Right ventricle myocardium inferior (tissue), 1 donor: ENCODE measurements at regions not wholly inside any gene's neighbourhood (a gene's known extent, or its start where the extent isn't known, plus 50 kb on each side); places are given as distances from the start of the nearest gene placed in this dataset.

ENCODE experiments used
- ATAC-seq: fragments of 200-7000 bp; cut with Tn5 transposase; one replicate; pipeline ENCODE4 v1.9.1; 2020; ENCODE audit warnings: mild to moderate bottlenecking, moderate library complexity
- DNase-seq: peaks from one replicate; pipeline ENCODE4 v3.0.0; 2021; ENCODE audit errors: missing footprints
- intact Hi-C: fragments of 100-400 bp; cut with DNase I; formaldehyde crosslinking; loops from one replicate; pipeline ENCODE4 v1.11.0; 2022
- donor health status: DM: no; HTN: yes; CAD: no; lungs with severe emphysema.

GRCh38 chr1:213371525-213371846 is 320.4 kb downstream of the RPS6KC1 start:
- DNase-seq = no peak
- intact Hi-C loops = no loop called here
- no peak for ATAC-seq

- DNase-seq (no peak), ATAC-seq (no peak)
- intact Hi-C loops = no loop called here
These were observed 321.0 kb downstream of the RPS6KC1 start for GRCh38 chr1:213371847-213372619.

GRCh38 chr1:213374369-213374768 is 323.3 kb downstream of the RPS6KC1 start:
- intact Hi-C loops = loop anchor here (2.0 kb wide), 1 partner anchor 608 kb away; no protein-coding TSS in a partner anchor
- ATAC-seq (peak; percentile 71), DNase-seq (no peak)

GRCh38 chr1:213375002-213375401 is 324.0 kb downstream of the RPS6KC1 start:
- ATAC-seq (no peak), DNase-seq (no peak)
- intact Hi-C loops = loop anchor here (2.0 to 5.0 kb wide), 2 partner anchors 608 to 747 kb away; no protein-coding TSS in a partner anchor

DNA sequence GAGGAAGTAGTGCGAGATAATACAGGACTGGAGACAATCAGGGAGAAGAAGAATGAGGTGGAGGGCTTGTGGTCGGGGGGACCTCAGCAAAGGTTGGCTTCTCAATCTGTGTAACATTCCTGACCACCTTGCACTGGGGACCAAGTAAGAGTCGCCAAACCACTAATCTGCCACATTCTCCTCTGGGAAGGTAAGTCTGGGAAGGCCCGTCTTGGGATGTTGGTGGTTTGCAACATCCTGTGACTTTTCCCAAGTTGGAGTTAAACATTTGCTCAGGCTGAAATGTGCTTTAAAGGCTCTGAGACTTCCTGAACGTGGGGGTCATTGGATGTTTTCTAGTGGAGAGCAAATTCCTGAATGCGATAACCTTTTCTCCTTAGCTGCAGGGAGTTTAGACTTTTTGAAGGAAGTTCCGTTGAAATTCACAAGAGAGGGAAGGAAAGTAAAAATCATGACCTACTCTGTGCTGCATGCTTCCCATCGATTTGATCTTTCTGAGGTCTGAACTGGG is 325.9 kb downstream of the RPS6KC1 start:
- intact Hi-C loops = loop anchor here (5.0 kb wide), 1 partner anchor 745 kb away; no protein-coding TSS in a partner anchor
- DNase-seq = no peak
- no peak for ATAC-seq

DNA sequence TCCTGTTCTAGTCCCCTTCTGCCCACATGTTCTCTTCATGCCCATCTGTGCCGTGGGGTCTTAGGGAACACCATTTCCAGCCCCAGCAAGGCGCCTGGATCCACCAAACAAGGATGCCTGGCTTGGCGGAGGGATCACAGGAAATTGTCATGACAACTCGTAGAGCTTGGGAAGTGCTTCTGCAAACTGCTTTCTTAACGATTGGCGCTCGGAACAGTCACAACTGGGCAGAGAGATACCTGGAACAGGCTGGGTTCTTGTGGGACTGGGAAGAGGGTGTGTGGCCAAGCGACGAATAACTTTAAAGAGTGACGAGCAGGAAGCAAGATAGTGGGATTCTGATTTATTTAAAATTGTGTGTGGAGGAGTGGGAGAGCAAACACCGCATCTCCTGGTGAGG is 329.8 kb downstream of the RPS6KC1 start:
- intact Hi-C loops = loop anchor here (2.0 kb wide), 1 partner anchor 18 kb away; no protein-coding TSS in a partner anchor
- ATAC-seq = no peak

GRCh38 chr1:213381572-213382084 is 330.6 kb downstream of the RPS6KC1 start:
- ATAC-seq = peak; percentile 88
- intact Hi-C loops = loop anchor here (2.0 kb wide), 1 partner anchor 17 kb away; no protein-coding TSS in a partner anchor
- peak; percentile 81 for DNase-seq

More for the DNA sequence above, 329.8 kb downstream of the RPS6KC1 start:
- DNase-seq = no peak

- no peak for ATAC-seq
- intact Hi-C loops = no loop called here
These were observed 332.4 kb downstream of the RPS6KC1 start for GRCh38 chr1:213383465-213383864.

DNA sequence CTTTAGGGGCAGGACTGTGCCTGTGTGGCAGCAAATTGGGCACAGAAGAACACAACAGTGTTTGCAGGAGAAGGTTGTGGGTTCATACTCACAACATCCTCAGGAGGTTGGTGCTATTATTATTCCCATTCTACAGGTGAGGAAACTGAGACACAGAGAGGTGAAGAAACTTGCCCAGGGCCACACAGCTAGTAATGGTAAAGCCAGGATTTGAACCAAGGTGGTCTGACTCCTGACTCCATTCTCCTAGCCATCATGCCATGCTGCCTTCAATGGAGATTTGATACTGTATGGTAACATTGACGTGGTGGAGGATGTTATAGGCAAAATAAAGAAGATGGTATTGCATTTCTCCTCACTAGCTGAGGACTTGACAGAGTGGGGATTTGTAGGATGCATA is 334.2 kb downstream of the RPS6KC1 start:
- DNase-seq = no peak
- ATAC-seq = no peak
- intact Hi-C loops = loop anchor here (5.0 kb wide), 1 partner anchor 87 kb away; no protein-coding TSS in a partner anchor

More at GRCh38 chr1:213383465-213383864, 332.4 kb downstream of the RPS6KC1 start:
- DNase-seq = no peak

DNA sequence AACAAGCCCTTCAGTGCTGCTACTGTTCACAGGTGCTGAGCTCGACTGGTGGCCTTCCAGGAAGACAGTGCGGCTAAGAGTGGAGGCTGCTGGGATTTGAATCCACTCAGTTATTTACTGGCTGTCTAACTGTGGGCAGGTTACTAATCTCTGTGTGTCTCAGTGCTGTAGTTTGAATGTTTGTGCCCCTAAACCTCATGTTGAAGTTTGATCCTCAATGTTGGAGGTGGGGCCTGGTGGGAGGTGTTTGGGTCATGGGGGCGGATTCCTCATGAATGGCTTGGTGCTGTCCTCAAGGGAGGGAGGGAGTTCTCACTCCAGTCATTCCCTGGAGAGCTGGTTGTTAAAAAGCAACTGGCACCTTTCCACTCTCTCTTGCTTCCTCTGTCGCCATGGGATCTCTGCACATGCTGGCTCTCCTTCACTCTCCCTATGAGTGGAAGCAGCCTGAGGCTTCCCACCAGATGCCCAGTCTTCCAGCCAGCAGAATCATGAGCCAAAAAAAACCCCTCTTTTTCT is 334.8 kb downstream of the RPS6KC1 start:
- intact Hi-C loops = loop anchor here (5.0 kb wide), 1 partner anchor 86 kb away; no protein-coding TSS in a partner anchor
- DNase-seq (no peak), ATAC-seq (no peak)

- intact Hi-C loops = loop anchor here (5.0 kb wide), 1 partner anchor 85 kb away; no protein-coding TSS in a partner anchor
- ATAC-seq = no peak
- no peak for DNase-seq
These were observed 336.5 kb downstream of the RPS6KC1 start for GRCh38 chr1:213387380-213388015.

- intact Hi-C loops = loop anchor here (5.0 kb wide), 1 partner anchor 84 kb away; no protein-coding TSS in a partner anchor
- ATAC-seq (no peak), DNase-seq (no peak)
These were observed 337.2 kb downstream of the RPS6KC1 start for GRCh38 chr1:213388199-213388598.

- peak; percentile 55 for ATAC-seq
- intact Hi-C loops = loop anchor here (5.0 kb wide), 1 partner anchor 83 kb away; no protein-coding TSS in a partner anchor
- DNase-seq = no peak
These were observed 338.1 kb downstream of the RPS6KC1 start for GRCh38 chr1:213389061-213389581.

- intact Hi-C loops = no loop called here
- ATAC-seq (no peak), DNase-seq (no peak)
These were observed 340.4 kb downstream of the RPS6KC1 start for GRCh38 chr1:213391445-213391844.

DNA sequence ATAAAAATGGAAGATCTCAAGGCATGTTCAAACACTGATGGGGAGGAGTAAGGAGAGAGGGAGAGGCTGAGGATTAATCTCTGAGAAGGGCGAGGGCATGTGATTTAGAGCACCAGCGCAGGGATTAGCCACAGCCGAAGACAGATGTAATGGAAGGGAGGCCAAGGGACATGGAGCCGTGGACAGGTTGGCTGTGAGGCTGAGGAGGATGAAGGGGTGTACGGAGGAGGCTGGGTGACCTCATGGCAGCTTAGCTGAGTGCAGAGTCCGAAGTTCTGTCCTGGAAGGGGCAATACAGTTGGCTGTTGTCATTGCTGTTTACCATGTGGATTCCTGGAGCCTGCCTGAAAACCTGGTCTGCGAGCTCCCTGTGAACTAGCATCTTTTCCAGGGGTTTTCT is 342.8 kb downstream of the RPS6KC1 start:
- no peak for ATAC-seq
- intact Hi-C loops = no loop called here
- no peak for DNase-seq

DNA sequence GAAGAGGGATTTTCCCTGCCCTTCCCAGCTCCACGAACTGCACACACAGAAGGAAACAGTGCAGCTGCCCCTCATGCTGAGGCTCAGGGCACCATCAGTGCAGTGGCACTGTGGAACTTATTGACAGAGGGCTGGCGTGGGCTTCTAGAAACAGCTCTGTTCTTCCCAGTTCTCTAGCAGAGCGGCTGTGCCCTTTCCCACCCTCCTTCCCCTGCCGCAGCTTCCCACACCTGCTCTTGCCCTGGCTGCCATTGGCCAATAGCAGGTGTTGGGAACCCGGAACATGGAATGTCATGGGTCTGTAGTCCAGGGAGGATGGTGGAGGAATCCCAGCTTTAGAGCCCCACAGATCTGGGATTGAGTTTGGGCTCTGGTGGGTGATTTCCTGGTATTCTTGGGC is 343.8 kb downstream of the RPS6KC1 start:
- ATAC-seq (no peak), DNase-seq (no peak)
- intact Hi-C loops = no loop called here

DNA sequence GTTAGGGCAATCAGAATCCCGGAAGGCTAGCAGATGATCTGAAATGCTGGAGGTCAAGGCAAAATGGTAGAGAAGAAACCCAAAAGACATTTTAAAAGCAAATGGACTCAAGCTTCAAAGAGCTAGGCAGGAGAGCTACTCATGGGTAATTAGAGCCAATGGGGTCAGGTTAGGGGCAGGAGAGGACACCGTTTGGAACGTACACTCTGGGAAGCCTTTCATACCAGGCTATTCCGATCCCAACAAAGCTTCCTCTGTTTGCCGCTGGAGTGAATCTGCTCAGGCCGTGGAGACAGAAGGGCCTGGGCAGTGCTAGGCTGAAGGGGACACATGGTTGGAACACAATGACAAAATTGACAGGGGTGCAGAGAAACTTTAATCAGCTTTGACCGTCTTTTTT is 346.6 kb downstream of the RPS6KC1 start:
- DNase-seq (no peak), ATAC-seq (no peak)
- intact Hi-C loops = loop anchor here (2.0 kb wide), 1 partner anchor 17 kb away; no protein-coding TSS in a partner anchor

DNA sequence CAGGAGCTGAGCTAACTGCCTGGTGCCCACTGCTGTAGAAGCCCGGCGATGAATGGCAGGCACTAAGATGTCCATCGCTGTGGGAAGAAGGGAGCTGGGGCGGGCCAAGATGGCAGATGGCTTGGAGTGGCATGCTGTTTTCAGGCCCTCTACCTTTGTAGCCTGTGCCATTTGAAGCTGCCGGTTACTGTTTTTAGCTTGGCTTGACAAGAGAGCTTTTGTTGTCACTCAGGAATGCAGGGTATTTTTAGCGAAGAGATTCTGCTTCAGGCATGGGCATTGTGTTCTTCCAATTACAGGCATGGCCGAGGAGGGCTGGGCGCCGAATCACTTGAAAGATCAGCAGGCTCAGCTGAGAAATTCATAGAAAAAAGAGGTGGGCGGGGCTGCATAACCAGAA is 348.7 kb downstream of the RPS6KC1 start:
- ATAC-seq (peak; percentile 84), DNase-seq (no peak)

DNA sequence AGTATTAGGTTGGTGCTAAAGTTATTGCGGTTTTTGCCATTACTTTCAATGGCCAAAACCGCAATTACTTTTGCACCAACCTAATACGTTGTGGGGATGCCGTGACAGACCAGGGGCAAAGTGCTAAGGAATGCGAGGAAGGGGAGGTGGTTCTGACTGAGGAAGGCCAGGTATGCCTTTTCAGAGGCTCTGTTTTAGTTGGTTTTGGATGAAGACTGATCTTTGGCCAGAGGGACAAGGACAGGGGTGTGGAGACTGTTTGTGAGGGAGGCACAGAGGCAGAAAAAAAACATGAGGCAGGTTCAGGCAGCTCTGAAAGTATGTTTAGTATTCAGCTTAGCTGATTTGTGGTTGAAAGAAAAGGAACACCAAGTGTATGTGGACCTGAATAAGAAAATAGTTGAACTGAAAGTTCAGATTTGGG is 358.2 kb downstream of the RPS6KC1 start:
- ATAC-seq (no peak), DNase-seq (no peak)
- intact Hi-C loops = no loop called here

More for the DNA sequence above, 348.7 kb downstream of the RPS6KC1 start:
- intact Hi-C loops = loop anchor here (2.0 kb wide), 1 partner anchor 19 kb away; no protein-coding TSS in a partner anchor
